GM21786 (cell line): ENCODE measurements at regions not wholly inside any gene's neighbourhood (a gene's known extent, or its start where the extent isn't known, plus 50 kb on each side); places are given as distances from the start of the nearest gene placed in this dataset.

ENCODE experiments used
- ATAC-seq: cut with Tn5 transposase; IDR thresholded peaks from one replicate; pipeline ENCODE4 v1.9.1; 2021; ENCODE audit not compliant: unreplicated experiment

DNA sequence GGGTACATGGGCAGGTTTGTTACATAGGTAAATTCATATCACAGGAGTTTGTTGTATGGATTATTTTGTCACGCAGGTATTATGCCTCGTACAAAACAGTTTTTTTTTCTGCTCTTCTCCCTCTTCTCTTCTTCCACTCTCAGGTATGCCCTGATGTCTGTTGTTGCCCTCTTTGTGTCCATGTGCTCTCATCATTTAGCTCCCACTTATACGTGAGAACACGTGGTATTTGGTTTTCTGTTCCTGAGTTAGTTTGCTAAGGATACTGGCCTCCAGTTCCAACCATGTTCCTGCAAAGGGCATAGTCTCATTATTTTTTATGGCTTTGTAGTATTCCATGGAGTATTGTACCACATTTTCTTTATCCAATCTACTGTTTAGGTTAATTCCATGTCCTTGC is 65.7 kb downstream of the UNC5CL start:
- ATAC-seq: no peak

- no peak for ATAC-seq
These were observed 66.2 kb downstream of the UNC5CL start for GRCh38 chr6:40972814-40973213.

DNA sequence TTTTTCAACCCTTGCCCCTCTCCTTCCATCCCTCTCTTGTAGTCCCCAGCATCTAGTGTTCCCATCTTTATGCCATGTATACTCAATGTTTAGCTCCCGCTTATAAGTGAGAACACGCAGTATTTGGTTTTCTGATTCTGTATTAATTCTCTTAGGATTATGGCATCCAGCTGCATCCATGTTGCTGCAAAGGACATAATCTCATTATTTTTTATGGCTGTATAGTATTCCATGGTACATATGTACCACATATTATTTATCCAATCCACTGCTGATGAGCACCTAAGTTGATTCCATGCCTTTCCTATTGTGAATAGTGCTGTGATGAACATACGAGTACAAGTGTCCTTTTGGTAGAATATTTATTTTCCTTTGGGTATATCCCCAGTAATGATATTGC is 66.8 kb downstream of the UNC5CL start:
- no peak for ATAC-seq

GRCh38 chr6:40968620-40969164 is 70.3 kb downstream of the UNC5CL start:
- ATAC-seq: no peak

GRCh38 chr6:40966860-40967259 is 72.2 kb downstream of the UNC5CL start:
- no peak for ATAC-seq

GRCh38 chr6:40965046-40965445 is 74.0 kb downstream of the UNC5CL start:
- no peak for ATAC-seq

GRCh38 chr6:40963019-40963418 is 76.0 kb downstream of the UNC5CL start:
- ATAC-seq: no peak

- ATAC-seq: no peak
These were observed 76.8 kb downstream of the UNC5CL start for GRCh38 chr6:40962241-40962640.

DNA sequence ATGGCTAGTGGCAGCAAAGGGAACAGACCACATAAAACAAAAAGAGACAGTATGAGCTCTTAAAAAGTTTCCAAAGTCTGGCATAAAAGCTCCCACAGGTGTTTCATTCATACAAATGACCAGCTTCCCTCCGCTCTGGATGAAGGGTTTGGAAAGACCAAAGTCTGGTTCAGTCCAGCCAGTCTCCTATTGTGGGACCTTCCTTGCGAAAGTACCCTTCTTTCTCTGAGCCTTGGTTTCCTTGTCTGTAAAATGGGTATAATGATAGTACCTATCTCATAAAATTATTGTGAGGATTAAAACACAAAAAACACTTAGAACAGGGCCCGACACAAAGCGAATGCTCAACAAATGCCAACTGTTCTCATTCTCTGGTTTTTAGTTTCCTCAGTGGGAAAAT is 77.2 kb downstream of the UNC5CL start:
- no peak for ATAC-seq

DNA sequence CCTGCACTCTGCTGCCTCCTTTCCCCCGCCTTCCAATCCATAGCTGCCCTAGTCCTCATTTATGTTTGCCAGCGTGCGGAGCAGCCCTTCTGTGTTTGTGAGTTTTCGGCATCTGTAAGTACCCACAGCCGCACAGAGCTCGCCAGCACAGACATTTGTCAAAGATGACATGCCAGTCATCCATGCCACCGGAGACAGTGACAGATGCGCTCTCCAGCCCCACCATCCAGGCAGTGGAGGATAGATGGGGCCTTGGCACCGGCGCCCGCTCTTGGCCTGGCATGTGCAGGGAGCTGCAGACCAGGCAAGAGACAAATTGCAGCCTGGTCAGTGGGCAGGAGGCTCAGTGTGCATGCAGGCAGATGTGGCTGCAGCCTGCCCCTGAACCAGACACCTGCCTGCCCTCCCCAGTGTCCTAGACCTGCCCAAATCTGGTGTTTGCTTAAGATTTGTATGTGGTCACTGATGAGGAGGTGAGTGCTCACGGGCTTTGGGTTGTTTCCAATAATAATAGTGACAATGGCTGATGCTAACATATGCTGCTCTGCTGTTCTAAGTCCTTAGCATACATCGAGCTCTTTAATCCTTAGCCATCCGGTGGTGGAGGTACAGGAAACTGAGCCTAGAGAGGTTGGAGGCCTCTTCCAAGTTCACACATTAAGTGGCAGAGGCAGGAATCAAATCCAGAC is 78.1 kb downstream of the UNC5CL start:
- ATAC-seq: no peak

DNA sequence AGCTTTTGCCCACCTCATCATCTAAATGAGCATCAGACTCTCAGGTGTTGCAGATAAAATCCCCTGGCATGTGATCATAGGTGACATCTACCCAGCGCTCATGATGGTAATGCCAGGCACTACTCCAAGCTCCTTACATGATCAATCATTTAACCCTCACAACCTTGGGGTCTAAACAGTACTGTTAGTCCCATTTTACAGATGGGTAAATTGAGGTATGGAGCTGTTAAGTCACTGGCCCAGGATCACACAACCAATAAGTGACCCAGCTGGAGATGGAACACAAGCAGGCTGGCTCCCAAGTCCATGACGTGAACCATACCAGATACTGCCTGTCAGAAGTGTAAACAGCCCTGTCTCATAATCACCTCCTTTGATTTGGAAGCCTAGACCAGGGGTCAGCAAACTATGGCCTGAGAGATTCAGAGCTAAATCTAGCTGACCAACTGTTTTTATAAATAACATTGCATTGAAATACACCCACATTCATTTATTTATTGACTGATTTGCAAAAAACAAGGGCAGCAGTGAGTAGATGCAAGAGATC is 79.2 kb downstream of the UNC5CL start:
- no peak for ATAC-seq

GRCh38 chr6:40958738-40959137 is 80.3 kb downstream of the UNC5CL start:
- ATAC-seq: no peak

- ATAC-seq: no peak
These were observed 81.2 kb downstream of the UNC5CL start for GRCh38 chr6:40957616-40958492.

DNA sequence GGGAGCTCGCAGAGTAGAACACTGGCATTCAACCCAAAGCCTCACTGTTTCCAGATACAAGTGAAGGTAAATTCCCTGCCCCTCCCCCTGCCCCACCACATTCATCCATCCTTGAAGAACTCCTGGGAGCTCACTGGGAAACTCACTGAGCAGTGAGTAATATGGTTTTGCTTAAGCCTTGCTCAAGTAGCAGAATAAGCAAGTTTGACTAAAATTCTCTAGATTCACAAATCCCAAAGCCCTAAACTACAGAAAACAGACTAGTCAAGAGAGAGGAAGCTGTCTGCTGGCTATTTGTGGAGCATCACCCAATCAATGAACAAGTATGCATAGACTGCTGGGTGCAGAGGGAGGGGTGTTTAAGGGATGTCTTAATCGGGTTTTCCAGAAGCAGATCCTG is 82.1 kb downstream of the UNC5CL start:
- no peak for ATAC-seq

- ATAC-seq: no peak
These were observed 83.9 kb downstream of the UNC5CL start for GRCh38 chr6:40955178-40955545.

- ATAC-seq: no peak
These were observed 84.4 kb downstream of the UNC5CL start for GRCh38 chr6:40954446-40955177.

DNA sequence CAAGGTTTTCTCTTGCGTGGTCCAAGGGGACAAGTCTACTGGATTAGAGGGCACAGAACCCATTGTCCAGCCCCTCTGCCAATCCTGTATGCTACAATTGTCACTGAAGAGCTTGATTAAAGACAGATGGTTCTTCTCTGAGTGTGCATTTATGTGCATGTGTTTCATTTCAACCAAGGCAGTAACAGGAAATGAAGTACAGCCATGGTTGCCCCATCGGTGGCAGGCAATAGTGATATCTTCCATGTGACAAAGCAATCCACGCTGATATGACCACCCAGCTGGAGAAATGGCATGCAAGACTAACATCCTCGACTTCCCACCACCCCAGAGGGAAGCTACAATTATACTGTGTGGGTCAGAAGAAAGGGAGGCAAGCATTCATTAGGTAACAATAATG is 85.5 kb downstream of the UNC5CL start:
- no peak for ATAC-seq

DNA sequence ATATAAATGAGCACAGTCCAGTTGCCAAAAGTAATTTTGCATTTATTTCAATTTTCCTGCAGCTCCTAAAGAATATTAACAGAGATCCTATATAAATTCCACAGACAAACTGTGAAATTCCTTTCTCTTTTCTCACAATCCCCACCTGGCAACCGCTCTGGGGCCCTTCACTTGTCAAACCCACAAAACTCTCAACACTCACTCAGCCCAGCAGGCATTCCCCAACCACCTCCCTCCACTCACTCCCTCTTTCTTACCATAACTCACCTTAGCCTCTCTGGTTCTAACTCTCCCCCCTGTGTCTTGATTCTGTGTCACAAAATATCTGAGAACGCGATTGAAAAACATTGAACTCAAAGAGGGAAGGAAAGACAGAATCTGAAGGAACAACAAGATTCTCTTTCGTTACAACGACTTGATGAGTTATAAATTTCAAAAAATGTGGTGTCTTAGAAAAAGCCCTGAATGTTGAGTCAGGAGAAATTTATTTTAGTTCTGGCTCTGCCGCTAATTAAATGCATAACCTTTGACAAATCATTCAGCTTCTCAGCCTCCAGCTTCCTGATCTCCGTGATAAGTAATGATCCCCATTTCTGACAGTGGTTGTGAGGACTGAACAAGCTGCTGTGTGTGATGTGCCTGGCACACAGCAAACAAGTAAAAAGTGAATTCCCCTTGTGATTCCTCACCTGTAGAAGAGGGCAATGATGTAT is 87.9 kb downstream of the UNC5CL start:
- ATAC-seq: no peak

DNA sequence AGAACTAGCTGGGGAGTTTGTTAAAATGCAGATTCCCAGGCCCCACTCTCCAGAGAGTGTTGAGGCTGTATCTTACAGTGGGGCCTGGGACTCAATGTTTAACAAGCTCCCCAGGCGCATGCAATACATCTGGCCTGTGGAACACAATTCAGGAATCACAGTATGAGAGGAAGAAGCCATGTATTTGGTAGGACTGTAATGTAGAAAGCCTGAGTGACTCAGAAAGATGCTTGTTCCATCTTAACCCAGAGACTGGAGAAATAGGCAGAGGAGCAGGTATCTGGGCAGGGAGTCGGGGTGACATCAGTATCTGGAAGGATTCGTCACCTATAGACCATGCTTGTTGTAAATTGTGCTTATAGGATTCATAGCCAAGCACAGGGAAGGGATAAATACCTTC is 90.5 kb downstream of the UNC5CL start:
- ATAC-seq: no peak

- no peak for ATAC-seq
These were observed 91.0 kb downstream of the UNC5CL start for GRCh38 chr6:40947876-40948526.
